GM21528 (cell line): ENCODE measurements at regions not wholly inside any gene's neighbourhood (a gene's known extent, or its start where the extent isn't known, plus 50 kb on each side); places are given as distances from the start of the nearest gene placed in this dataset.
"Not testable (repeated sequence)": the region's sequence is repeated elsewhere in the genome, so short reads cannot be mapped to it uniquely, and the experiment has no call there.

ENCODE experiments used
- ATAC-seq: cut with Tn5 transposase; IDR thresholded peaks from one replicate; pipeline ENCODE4 v1.9.1; 2021; ENCODE audit warnings: mild to moderate bottlenecking, moderate library complexity; ENCODE audit not compliant: unreplicated experiment, low FRiP score

- no peak for ATAC-seq
Measured at GRCh38 chr10:84571146-84571545, 242.8 kb downstream of the CCSER2 start.

- no peak for ATAC-seq
Measured at GRCh38 chr10:84574102-84574501, 245.7 kb downstream of the CCSER2 start.

GRCh38 chr10:84581976-84582375, 253.6 kb downstream of the CCSER2 start:
- no peak for ATAC-seq

- no peak for ATAC-seq
Measured at GRCh38 chr10:84583501-84583900, 255.1 kb downstream of the CCSER2 start.

GRCh38 chr10:84587789-84588188, 259.4 kb downstream of the CCSER2 start:
- ATAC-seq = no peak

- ATAC-seq = no peak
Measured at GRCh38 chr10:84588426-84588825, 260.0 kb downstream of the CCSER2 start.

- ATAC-seq = no peak
Measured at GRCh38 chr10:84588971-84589370, 260.6 kb downstream of the CCSER2 start.

- no peak for ATAC-seq
Measured at GRCh38 chr10:84589526-84590205, 261.3 kb downstream of the CCSER2 start.

GRCh38 chr10:84590327-84591193, 262.2 kb downstream of the CCSER2 start:
- ATAC-seq = no peak

GRCh38 chr10:84593506-84593905, 265.1 kb downstream of the CCSER2 start:
- ATAC-seq = no peak

GRCh38 chr10:84596585-84596984, 268.2 kb downstream of the CCSER2 start:
- ATAC-seq = no peak

GRCh38 chr10:84599254-84599653, 270.9 kb downstream of the CCSER2 start:
- ATAC-seq = no peak

GRCh38 chr10:84600947-84601346, 272.6 kb downstream of the CCSER2 start:
- ATAC-seq = no peak

GRCh38 chr10:84602543-84602942, 274.2 kb downstream of the CCSER2 start:
- ATAC-seq = not testable (repeated sequence)

GRCh38 chr10:84603971-84604370, 275.6 kb downstream of the CCSER2 start:
- ATAC-seq = no peak

- ATAC-seq = no peak
Measured at GRCh38 chr10:84605802-84606201, 277.4 kb downstream of the CCSER2 start.

- ATAC-seq = no peak
Measured at GRCh38 chr10:84606428-84606827, 278.0 kb downstream of the CCSER2 start.

GRCh38 chr10:84607044-84607443, 278.7 kb downstream of the CCSER2 start:
- ATAC-seq = no peak

GRCh38 chr10:84607523-84607922, 279.1 kb downstream of the CCSER2 start:
- no peak for ATAC-seq

GRCh38 chr10:84608126-84608525, 279.7 kb downstream of the CCSER2 start:
- ATAC-seq = no peak

GRCh38 chr10:84613336-84614021, 285.1 kb downstream of the CCSER2 start:
- ATAC-seq = peak; percentile 62
